Spinal cord (tissue), 9 donors: ENCODE measurements at regions not wholly inside any gene's neighbourhood (a gene's known extent, or its start where the extent isn't known, plus 50 kb on each side); places are given as distances from the start of the nearest gene placed in this dataset.

Experiments used
- DNase-seq, 6 donors: peaks; one replicate each; pipeline versions ENCODE4 v3.0.0 to v3.0.0-alpha.2; 2013 to 2015; ENCODE audit warnings: low spot score in 6 of 6, low read depth in 4 of 6
- H3K27ac ChIP-seq: one replicate; pipeline ENCODE4 v1.5.1; 2013; ENCODE audit warnings: low read depth, low read length, control low read depth
- H3K27me3 ChIP-seq: one replicate; pipeline ENCODE4 v1.6.1; 2013; ENCODE audit warnings: low read length; ENCODE audit not compliant: control insufficient read depth, insufficient read depth
- H3K36me3 ChIP-seq: one replicate; pipeline ENCODE4 v1.6.1; 2013; ENCODE audit warnings: low read length; ENCODE audit not compliant: control insufficient read depth, insufficient read depth
- H3K4me1 ChIP-seq: one replicate; pipeline ENCODE4 v1.6.1; 2013; ENCODE audit warnings: low read length; ENCODE audit not compliant: control insufficient read depth, insufficient read depth
- H3K4me3 ChIP-seq: one replicate; pipeline ENCODE4 v1.5.1; 2013; ENCODE audit warnings: low read depth, low read length, control low read depth
- H3K9me3 ChIP-seq: one replicate; pipeline ENCODE4 v1.6.1; 2013; ENCODE audit warnings: low read length; ENCODE audit not compliant: control insufficient read depth, insufficient read depth
- WGBS: methylation state at CpG from one replicate; pipeline ENCODE4 v1.1.5; 2013; ENCODE audit warnings: missing lambda C conversion rate; ENCODE audit not compliant: insufficient coverage; 5-methylcytosine and 5-hydroxymethylcytosine counted together
- donor health status: healthy.

DNA sequence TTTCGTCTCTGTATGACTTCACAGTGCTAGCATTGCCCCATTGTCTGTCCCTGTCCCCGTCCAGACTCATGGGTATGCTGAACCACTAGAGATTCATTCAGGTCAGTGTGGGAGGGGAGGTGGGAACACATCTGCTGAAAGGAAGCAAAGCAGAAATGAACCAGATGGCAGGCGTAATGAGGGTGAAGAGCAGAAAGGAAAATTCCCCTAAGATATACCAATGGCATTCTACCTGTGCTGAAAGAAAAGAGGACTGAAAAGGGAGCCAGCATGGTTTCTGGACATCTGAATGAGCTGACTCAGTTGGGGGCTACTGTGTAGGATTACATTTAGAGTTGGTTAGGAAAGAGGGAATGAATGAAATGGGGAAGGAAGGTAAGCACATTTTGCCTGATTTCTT lies 678.7 kb downstream of the MAT2B start:
- H3K4me3 ChIP-seq = no peak overlapping the region
- no peaks in the 10 kb centered on the region for H3K9me3 ChIP-seq
- no peaks in the 10 kb centered on the region for H3K36me3 ChIP-seq
- H3K4me1 ChIP-seq = no peaks in the 10 kb centered on the region
- H3K27ac ChIP-seq = no peak overlapping the region
- 86% methylated on average over 1 of the region's 3 CpGs for WGBS
- no peaks in the 10 kb centered on the region for H3K27me3 ChIP-seq
- DNase-seq = no peak

DNA sequence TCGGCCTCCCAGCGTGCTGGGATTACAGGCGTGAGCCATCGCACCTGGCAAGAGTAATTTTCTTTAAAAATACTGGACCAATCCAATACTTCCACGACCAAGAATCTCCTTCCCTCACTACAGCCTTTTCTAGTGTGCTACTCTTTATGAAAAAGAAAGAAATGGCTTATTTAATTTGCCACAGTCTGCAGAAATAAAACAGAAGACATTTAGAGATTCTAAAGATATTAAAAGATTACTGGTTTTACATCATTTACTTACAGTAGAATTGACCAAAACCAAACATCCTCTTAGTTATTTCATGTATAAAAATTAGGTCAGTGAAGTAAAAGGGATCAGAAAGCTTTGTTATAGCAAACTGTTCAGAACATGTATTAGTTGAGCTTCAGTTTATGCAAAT lies 679.6 kb downstream of the MAT2B start:
- DNase-seq = no peak
- Histone ChIP-seq H3K4me1 (no peaks in the 10 kb centered on the region), H3K27ac (no peak overlapping the region), H3K4me3 (no peak overlapping the region), H3K27me3 (no peaks in the 10 kb centered on the region), H3K36me3 (no peaks in the 10 kb centered on the region), H3K9me3 (no peaks in the 10 kb centered on the region)
- WGBS = no CpG with 5 or more reads among the region's 5 CpGs

DNA sequence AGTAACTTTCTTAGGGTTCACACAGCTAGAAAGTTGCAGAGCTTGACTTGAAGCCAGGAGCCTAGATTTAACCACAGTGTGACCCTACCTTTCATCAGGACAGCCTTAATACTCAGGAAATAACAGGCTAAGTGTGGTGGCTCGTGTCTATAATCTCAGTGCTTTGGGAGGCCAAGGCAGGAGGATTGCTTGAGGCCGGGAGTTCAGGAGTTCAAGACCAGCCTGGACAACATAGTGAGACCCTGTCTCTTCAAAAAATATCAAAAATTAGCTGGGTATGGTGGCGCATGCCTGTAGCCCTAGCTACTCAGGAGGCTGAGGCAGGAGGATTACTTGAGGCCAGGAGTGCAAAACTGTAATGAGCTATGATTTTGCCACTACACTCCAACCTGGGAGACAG lies 681.1 kb downstream of the MAT2B start:
- H3K9me3 ChIP-seq = no peaks in the 10 kb centered on the region
- H3K36me3 ChIP-seq = no peaks in the 10 kb centered on the region
- no peak for DNase-seq
- H3K4me1 ChIP-seq = no peaks in the 10 kb centered on the region
- no peaks in the 10 kb centered on the region for H3K27me3 ChIP-seq
- H3K27ac ChIP-seq = no peak overlapping the region
- no peak overlapping the region for H3K4me3 ChIP-seq
- WGBS = 100% methylated on average over 3 of the region's 3 CpGs

DNA sequence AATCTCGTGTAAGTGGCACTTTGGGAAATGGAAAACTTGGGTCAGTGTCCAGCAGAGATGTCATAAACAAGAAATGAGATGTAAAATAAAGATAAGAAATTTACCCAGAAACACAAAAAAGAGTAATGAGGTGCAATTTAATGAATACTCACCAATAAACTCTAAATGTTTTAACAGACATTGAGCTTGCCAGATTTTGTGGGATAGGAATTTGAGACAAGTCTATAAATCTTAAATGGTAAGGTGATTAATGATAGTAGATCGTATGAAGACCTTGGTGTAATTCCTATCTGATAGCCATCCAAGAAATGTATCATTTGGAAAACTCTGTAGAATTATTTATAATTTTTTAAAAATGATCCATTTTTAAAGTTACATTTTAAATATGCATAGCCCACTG lies 682.4 kb downstream of the MAT2B start:
- Histone ChIP-seq H3K9me3 (no peaks in the 10 kb centered on the region), H3K27me3 (no peaks in the 10 kb centered on the region), H3K36me3 (no peaks in the 10 kb centered on the region), H3K4me3 (no peak overlapping the region), H3K27ac (no peak overlapping the region), H3K4me1 (no peaks in the 10 kb centered on the region)
- no peak for DNase-seq
- no CpG with 5 or more reads among the region's 2 CpGs for WGBS

DNA sequence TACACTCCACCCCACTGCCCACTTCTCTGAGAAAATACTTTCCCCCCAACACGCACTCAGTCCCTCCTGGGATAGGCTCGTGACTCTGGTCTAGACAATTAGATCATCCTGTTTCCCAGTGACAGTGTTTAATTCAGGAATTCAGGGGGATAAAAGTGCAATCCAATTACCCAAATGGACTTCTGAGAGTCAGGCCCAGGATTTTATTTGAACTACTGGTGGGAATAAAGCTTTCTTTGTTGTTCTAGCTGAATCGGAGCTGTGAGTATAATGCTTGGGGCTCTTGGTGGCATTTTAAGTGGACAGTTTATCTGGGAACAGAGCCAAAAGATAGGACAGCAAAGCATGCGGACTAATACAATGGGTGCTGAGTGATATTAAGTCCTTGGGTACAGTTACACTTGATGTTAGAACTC lies 683.3 kb downstream of the MAT2B start:
- no peaks in the 10 kb centered on the region for H3K4me1 ChIP-seq
- no peak overlapping the region for H3K4me3 ChIP-seq
- WGBS = 25% methylated on average over 1 of the region's 4 CpGs
- DNase-seq = peak in 4 of 6 donors; percentile 12 to 67 (median 36)
- no peaks in the 10 kb centered on the region for H3K36me3 ChIP-seq
- no peaks in the 10 kb centered on the region for H3K9me3 ChIP-seq
- H3K27me3 ChIP-seq = no peaks in the 10 kb centered on the region
- peak overlapping the region; percentile 18 for H3K27ac ChIP-seq

DNA sequence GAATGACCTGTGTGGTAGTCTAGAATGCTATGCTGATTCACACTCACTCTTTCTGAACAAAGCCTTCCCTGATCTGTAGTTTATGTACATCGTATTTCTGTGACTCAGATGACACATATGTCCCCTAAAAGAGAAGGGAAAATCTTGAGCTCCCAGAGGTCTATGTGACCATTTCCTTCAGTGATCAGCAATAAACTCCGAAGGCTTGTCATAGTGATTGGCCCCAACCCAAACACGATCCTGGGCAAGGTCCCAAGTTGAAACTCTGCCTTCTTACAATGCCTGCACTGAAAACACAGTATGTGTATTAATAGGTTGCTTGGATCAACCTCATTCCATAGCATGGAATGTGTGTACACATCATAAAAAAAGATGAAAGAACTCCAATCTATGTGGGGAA lies 685.8 kb downstream of the MAT2B start:
- DNase-seq = peak in 3 of 6 donors; percentile 33 to 81 (median 63)
- Histone ChIP-seq H3K9me3 (no peaks in the 10 kb centered on the region), H3K4me1 (no peaks in the 10 kb centered on the region), H3K36me3 (no peaks in the 10 kb centered on the region), H3K4me3 (no peak overlapping the region), H3K27me3 (no peaks in the 10 kb centered on the region), H3K27ac (no peak overlapping the region)
- WGBS = no CpG with 5 or more reads among the region's 3 CpGs

DNA sequence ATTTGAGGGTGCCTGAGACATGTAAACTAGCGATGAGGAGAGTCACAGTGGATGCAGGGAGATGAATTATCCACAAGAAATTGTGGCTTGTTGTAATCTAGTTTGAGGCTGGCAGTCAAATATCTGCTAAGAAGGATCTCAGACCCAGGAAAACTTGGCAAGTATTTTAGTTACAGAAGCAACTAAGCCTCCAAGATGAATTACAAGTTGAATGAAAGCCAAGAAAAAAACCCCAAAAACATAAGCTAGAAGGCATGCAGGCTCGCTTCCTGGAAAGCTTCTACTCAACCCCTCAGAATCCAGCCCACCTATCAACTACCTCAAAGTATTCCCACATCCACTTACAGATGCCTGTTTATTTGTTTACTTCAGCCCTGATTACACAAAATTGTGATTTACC lies 696.9 kb downstream of the MAT2B start:
- Histone ChIP-seq H3K4me1 (no peaks in the 10 kb centered on the region), H3K27me3 (no peaks in the 10 kb centered on the region), H3K9me3 (peaks cover 1% of the 10 kb centered on the region), H3K4me3 (no peak overlapping the region), H3K27ac (no peak overlapping the region), H3K36me3 (no peaks in the 10 kb centered on the region)
- 30% methylated on average over 1 of the region's 2 CpGs for whole genome bisulfite sequencing
- DNase-seq = peak in 2 of 6 donors; percentile 38 to 40

DNA sequence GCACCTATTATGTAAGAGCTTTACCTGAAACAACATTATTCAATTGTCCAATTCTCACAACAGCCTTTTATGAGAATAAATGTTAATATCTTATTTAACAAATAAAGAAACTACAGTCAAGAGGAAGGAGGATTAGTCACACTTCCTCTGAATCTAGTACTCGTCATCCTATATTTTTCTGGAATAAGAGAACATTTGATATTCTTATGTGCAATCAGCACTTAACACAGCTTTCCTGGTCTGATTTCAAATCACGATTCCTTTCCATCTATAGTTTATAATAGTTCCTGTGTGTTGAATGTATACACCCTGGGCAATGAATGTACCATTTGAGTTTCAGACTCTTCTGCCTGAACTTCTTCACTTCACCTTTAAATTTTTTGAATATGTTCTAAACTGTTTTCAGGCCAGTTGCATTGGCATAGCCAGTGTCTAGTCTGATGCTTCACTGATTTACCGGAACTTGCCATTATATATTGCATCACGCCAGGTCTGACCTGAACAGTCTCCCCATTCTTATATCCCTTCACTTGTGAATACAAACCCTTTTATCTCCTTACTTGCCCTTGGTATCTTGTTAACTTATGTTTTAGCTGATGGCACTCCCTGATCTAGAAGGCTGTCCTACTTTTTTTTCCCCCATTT lies 698.3 kb downstream of the MAT2B start:
- Histone ChIP-seq H3K4me1 (no peaks in the 10 kb centered on the region), H3K9me3 (peaks cover 1% of the 10 kb centered on the region), H3K27me3 (no peaks in the 10 kb centered on the region), H3K27ac (no peak overlapping the region), H3K4me3 (no peak overlapping the region), H3K36me3 (no peaks in the 10 kb centered on the region)
- no peak for DNase-seq
- WGBS = 87% methylated on average over 2 of the region's 4 CpGs

DNA sequence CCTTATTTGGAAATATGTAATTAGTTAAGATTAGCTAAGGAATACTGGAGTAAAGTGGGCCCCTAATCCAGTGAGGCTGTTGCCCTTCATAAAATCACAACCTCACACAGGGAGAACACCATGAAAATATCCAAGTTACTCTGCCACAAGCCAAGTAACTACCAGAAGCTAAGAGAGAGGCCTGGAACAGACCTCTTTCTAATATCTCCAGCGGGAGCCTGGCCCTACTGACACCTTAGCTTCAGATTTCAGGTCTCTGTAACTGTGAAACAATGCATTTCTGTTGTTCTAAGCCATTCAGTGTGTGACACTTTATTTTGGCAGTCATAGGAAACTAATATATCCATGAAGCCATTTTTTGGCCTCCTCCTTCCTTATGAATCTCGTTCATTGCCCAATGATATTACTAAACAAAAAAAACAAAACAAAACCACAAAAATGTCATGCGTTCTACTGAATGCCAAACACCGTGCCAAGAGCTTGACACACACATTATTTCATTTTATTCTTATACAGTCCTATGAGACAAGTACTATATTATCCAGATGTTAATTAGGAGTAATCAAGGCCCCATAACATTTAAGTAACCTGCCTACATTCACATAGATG lies 699.0 kb downstream of the MAT2B start:
- Histone ChIP-seq H3K36me3 (no peaks in the 10 kb centered on the region), H3K4me3 (no peak overlapping the region), H3K9me3 (no peaks in the 10 kb centered on the region), H3K4me1 (no peaks in the 10 kb centered on the region), H3K27me3 (no peaks in the 10 kb centered on the region), H3K27ac (no peak overlapping the region)
- 60% methylated on average over 1 of the region's 4 CpGs for WGBS
- DNase-seq = no peak

DNA sequence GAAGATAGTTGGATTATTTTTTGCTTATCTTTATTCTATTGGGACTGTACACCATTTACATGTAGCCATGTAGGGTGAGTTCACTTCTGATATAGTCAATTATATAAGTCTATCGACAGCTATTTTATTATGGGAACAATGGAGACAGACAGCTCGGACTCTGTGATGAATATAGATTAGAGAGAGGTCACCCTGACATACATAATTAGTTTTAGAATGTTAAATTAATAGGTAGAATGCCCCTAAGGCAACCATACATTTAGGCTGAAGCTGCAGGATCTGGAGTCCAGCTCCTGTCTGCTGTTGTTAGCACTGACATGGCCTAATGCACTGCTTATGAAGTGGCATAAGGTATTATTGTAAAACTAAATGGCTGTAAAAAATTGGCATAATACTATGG lies 700.8 kb downstream of the MAT2B start:
- no peak for DNase-seq
- Histone ChIP-seq H3K36me3 (no peaks in the 10 kb centered on the region), H3K4me3 (no peak overlapping the region), H3K27me3 (no peaks in the 10 kb centered on the region), H3K27ac (no peak overlapping the region), H3K9me3 (no peaks in the 10 kb centered on the region), H3K4me1 (no peaks in the 10 kb centered on the region)
- WGBS = no CpG with 5 or more reads among the region's 2 CpGs
